ENCODE measurements at regions not wholly inside any gene's neighbourhood (a gene's known extent, or its start where the extent isn't known, plus 50 kb on each side); places are given as distances from the start of the nearest gene placed in this dataset.

DNA sequence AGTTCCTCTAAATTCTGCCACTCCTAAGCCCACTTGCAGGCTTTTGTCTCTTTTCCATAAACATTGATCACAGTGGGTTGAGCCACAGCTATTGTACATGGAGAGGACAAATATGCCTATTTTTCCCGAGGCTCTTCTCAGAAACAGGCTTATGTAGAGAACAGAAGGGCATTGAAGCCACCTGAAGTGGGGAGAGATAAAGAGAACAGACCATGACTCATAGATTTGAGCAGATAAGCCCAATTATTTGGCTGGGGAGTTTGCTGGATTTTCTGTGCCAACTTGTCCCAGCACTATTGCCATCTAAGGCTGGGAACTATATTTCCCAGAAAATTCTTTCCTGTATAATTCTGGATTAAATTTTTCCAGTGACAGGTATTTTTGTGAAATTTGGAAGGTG lies 446.1 kb upstream of the RPS6KA3 start:
- in situ Hi-C loops (cut with HindIII; ENCODE audit: low sequenced_read_pairs), result no loop called here
- DNase-seq (ENCODE audit: low read depth, low spot score), result no peak
- H3K4me3 ChIP-seq (ENCODE audit: low read depth, low read length), result no peak overlapping the region
- TF ChIP-seq, protein P1, sequence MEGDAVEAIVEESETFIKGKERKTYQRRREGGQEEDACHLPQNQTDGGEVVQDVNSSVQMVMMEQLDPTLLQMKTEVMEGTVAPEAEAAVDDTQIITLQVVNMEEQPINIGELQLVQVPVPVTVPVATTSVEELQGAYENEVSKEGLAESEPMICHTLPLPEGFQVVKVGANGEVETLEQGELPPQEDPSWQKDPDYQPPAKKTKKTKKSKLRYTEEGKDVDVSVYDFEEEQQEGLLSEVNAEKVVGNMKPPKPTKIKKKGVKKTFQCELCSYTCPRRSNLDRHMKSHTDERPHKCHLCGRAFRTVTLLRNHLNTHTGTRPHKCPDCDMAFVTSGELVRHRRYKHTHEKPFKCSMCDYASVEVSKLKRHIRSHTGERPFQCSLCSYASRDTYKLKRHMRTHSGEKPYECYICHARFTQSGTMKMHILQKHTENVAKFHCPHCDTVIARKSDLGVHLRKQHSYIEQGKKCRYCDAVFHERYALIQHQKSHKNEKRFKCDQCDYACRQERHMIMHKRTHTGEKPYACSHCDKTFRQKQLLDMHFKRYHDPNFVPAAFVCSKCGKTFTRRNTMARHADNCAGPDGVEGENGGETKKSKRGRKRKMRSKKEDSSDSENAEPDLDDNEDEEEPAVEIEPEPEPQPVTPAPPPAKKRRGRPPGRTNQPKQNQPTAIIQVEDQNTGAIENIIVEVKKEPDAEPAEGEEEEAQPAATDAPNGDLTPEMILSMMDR (IDR thresholded peaks at IDR 0.05; ENCODE audit: low read depth, low read length), result no peak

DNA sequence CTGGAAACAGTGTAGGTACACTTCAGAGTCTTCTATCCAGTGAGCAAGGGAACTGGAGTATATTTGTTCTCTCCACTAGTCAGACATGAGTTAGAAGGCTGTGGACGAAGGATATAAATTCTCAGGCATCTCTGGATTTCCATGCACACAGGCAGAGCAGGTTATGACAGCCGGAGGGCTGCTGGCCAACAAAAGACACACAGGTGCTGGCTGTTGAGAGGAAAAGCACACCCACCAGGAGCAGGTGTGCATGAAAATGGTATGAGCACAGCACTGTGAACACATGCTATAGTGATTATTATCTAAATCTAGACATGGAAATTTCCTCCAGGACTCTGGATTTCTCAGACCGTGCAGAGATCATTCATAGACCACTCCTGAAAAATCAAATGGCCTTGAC lies 444.7 kb upstream of the RPS6KA3 start:
- no peak overlapping the region for H3K4me3 ChIP-seq (ENCODE audit: low read depth, low read length)
- DNase-seq (ENCODE audit: low read depth, low spot score), result no peak
- TF ChIP-seq, protein P1 (IDR thresholded peaks at IDR 0.05; ENCODE audit: low read depth, low read length), result no peak
- in situ Hi-C loops (cut with HindIII; ENCODE audit: low sequenced_read_pairs), result no loop called here

DNA sequence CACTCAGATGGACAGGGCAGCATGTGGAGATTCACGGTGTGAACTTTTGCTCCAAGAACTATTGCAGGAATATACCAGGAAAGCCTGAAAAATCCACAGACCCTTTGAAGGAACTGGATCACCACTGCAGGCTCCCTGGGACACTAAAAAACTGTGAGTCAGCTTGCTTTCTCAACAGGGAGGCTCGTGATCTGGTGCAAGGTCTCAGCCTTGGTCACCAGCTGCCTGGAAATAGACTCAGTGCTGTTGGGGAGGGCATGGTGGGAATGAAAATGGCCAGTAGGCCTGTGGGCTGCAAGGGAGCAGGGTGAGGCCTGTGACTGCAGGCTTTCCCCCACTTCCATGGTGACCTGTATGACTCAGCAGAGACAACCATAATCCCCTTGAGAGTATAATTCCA lies 426.4 kb upstream of the RPS6KA3 start:
- DNase-seq (ENCODE audit: low read depth, low spot score), result no peak
- in situ Hi-C loops (cut with HindIII; ENCODE audit: low sequenced_read_pairs), result no loop called here
- TF ChIP-seq, protein P1 (IDR thresholded peaks at IDR 0.05; ENCODE audit: low read depth, low read length), result no peak
- no peak overlapping the region for H3K4me3 ChIP-seq (ENCODE audit: low read depth, low read length)

DNA sequence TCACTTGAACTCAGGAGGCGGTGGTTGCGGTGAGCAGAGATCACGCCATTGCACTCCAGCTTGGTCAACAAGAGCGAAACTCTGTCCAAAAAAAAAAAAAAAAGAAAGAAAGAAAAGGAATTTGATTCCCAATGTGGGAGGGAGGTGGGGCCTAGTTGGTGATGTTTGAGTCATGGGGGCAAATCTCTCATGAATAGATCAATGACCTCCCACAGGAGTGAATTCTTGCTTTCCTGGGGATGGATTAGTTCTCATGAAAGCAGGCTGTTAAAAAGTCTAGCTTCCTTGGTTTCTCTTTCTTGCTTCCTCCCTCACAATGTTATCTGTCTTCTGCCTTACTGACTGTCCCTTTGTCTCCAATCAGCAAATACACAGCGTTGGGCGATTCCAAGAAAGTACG lies 419.5 kb upstream of the RPS6KA3 start:
- TF ChIP-seq, protein P1 (IDR thresholded peaks at IDR 0.05; ENCODE audit: low read depth, low read length), result no peak
- no peak for DNase-seq (ENCODE audit: low read depth, low spot score)
- no peak overlapping the region for H3K4me3 ChIP-seq (ENCODE audit: low read depth, low read length)
- in situ Hi-C loops (cut with HindIII; ENCODE audit: low sequenced_read_pairs), result no loop called here

DNA sequence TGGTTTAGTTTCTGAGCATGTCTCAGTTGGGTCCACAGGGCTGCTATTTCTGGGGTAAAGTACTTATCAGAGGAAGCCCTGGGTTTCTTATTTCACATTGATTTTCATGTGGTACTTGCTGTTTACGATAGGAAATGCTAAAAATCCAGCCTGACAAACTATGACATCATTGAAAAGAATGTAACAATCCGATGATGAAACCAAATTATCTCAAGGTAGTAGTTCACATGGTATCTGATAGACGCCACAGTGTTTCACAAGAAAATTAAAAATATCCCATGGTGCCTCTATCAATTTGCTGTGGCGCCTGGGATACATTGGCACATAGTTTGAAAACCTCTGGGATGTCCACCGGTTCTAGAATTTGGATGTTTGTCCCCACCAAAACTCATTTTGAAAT lies 418.9 kb upstream of the RPS6KA3 start:
- in situ Hi-C loops (cut with HindIII; ENCODE audit: low sequenced_read_pairs), result no loop called here
- H3K4me3 ChIP-seq (ENCODE audit: low read depth, low read length), result no peak overlapping the region
- DNase-seq (ENCODE audit: low read depth, low spot score), result no peak
- TF ChIP-seq, protein P1 (IDR thresholded peaks at IDR 0.05; ENCODE audit: low read depth, low read length), result no peak

DNA sequence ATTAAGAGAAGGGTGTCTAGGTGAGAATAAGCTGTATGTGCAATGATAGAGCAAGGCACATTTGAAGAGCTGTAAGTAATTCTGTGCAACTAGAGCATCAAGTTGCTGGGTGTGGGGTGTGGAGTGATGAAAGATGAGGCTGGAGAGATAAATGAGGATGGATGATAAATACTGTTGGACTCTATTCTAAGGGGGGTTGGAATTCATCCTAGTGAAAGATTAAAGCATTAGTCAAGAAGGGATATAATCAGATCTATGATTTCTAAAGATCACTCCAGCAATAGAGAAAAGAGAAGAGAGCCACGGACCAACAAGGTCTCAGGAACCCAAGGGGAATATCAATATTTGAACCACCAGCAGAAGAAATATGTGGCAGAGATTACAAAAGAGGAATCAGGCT lies 415.0 kb upstream of the RPS6KA3 start:
- no peak overlapping the region for H3K4me3 ChIP-seq (ENCODE audit: low read depth, low read length)
- TF ChIP-seq, protein P1 (IDR thresholded peaks at IDR 0.05; ENCODE audit: low read depth, low read length), result no peak
- in situ Hi-C loops (cut with HindIII; ENCODE audit: low sequenced_read_pairs), result no loop called here

DNA sequence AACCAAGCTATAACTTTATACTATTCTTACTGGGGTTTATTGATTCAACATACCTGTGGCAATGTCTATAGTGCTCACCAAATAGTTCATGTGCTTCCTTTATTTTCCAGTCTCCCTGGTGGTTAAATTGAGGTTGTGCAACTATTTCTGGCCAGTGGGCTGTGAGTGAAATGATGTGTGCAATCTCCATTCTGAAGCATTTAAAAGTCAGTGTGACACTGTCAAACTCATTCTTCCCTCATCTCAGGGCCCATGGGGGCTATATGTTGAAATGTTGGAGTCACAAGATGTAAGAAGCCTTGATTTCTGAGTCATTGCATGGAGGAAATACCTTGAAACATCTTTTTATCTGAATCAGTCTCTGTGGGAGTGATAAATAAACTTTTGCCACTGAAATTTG lies 414.3 kb upstream of the RPS6KA3 start:
- no peak for DNase-seq (ENCODE audit: low read depth, low spot score)
- TF ChIP-seq, protein P1 (IDR thresholded peaks at IDR 0.05; ENCODE audit: low read depth, low read length), result no peak
- no peak overlapping the region for H3K4me3 ChIP-seq (ENCODE audit: low read depth, low read length)
- in situ Hi-C loops (cut with HindIII; ENCODE audit: low sequenced_read_pairs), result no loop called here

More for the DNA sequence above, 415.0 kb upstream of the RPS6KA3 start:
- DNase-seq (ENCODE audit: low read depth, low spot score), result no peak
